PC-3 (cell line): ENCODE measurements at regions not wholly inside any gene's neighbourhood (a gene's known extent, or its start where the extent isn't known, plus 50 kb on each side); places are given as distances from the start of the nearest gene placed in this dataset.

ENCODE experiments used
- ATAC-seq: fragments of 200-7000 bp; cut with Tn5 transposase; 2 replicates; pipeline ENCODE4 v1.9.1; 2020; ENCODE audit warnings: mild to moderate bottlenecking, moderate library complexity
- BruUV-seq: library from RNA; stranded (reverse); fragments of 400-500 nt; replicated peaks from 2 replicates; lab custom pipeline; 2021; lab: Mats Ljungman, UMichigan
- CTCF ChIA-PET: fragments of 300-600 bp; sonication (Branson Sonifier 250); formaldehyde crosslinking; loops from one replicate; lab custom pipeline; 2022; ENCODE audit warnings: antibody characterized with exemption; lab: Charles Lee
- POLR2A ChIA-PET: fragments of 300-600 bp; sonication (Branson Sonifier 250); formaldehyde crosslinking; loops from one replicate; lab custom pipeline; 2022; ENCODE audit warnings: antibody characterized with exemption; ENCODE audit not compliant: unreplicated experiment; lab: Charles Lee
- DNase-seq: peaks from one replicate; pipeline ENCODE4 v3.0.0-alpha.2; 2015
- H2AFZ ChIP-seq: fragments of 300-600 bp; sonication (generic); 2 replicates; pipeline ENCODE4 v1.6.0; 2016; ENCODE audit warnings: antibody characterized with exemption, low read length
- H3F3A ChIP-seq: fragments of 300-600 bp; sonication (generic); one replicate; pipeline ENCODE4 v1.6.0; 2017; ENCODE audit warnings: antibody characterized with exemption, low read length, control low read depth, mild to moderate bottlenecking; ENCODE audit not compliant: unreplicated experiment
- H3K27ac ChIP-seq: fragments of 300-600 bp; sonication (generic); 2 replicates; pipeline ENCODE4 v1.5.1; 2016; ENCODE audit warnings: mild to moderate bottlenecking, low read length
- H3K27me3 ChIP-seq: fragments of 300-600 bp; sonication (generic); 2 replicates; pipeline ENCODE4 v1.6.1; 2016; ENCODE audit warnings: low read length, mixed read lengths
- H3K36me3 ChIP-seq: fragments of 300-600 bp; sonication (generic); 2 replicates; pipeline ENCODE4 v1.6.1; 2016; ENCODE audit warnings: low read depth, mixed run types, low read length, mixed read lengths
- H3K4me1 ChIP-seq: fragments of 300-600 bp; sonication (generic); 2 replicates; pipeline ENCODE4 v1.5.1; 2016; ENCODE audit warnings: low read length; ENCODE audit not compliant: insufficient read depth
- H3K4me2 ChIP-seq: fragments of 300-600 bp; sonication (generic); 2 replicates; pipeline ENCODE4 v1.6.0; 2016; ENCODE audit warnings: low read length
- H3K4me3 ChIP-seq: fragments of 300-600 bp; sonication (generic); 2 replicates; pipeline ENCODE4 v1.5.1; 2016; ENCODE audit warnings: mild to moderate bottlenecking, low read length, mixed read lengths
- H3K79me2 ChIP-seq: fragments of 300-600 bp; sonication (generic); 2 replicates; pipeline ENCODE4 v1.6.1; 2017; ENCODE audit warnings: low read length, mixed read lengths
- H3K9ac ChIP-seq: fragments of 300-600 bp; sonication (generic); 2 replicates; pipeline ENCODE4 v1.6.0; 2016; ENCODE audit warnings: mild to moderate bottlenecking, low read length
- H3K9me2 ChIP-seq: fragments of 300-600 bp; sonication (generic); replicated peaks from 2 replicates; pipeline ENCODE4 v1.6.1; 2016; ENCODE audit warnings: mixed run types, low read length, mixed read lengths
- H3K9me3 ChIP-seq: fragments of 300-600 bp; sonication (generic); 2 replicates; pipeline ENCODE4 v1.6.1; 2016; ENCODE audit warnings: low read length, mixed read lengths
- H4K20me1 ChIP-seq: fragments of 300-600 bp; sonication (generic); 2 replicates; pipeline ENCODE4 v1.6.1; 2016; ENCODE audit warnings: low read length, mixed read lengths
- EZH2 ChIP-seq: fragments of 300-600 bp; sonication (generic); IDR thresholded peaks from one replicate; pipeline ENCODE4 v1.6.1; 2017; ENCODE audit warnings: antibody characterized with exemption, mild to moderate bottlenecking, low read length; ENCODE audit not compliant: unreplicated experiment
- EZH2phosphoT487 ChIP-seq: fragments of 300-600 bp; sonication (generic); IDR thresholded peaks from 2 replicates; pipeline ENCODE4 v1.6.1; 2018; ENCODE audit warnings: mild to moderate bottlenecking, antibody characterized with exemption, low read length, borderline replicate concordance
- intact Hi-C: fragments of 100-400 bp; cut with micrococcal nuclease; formaldehyde crosslinking; loops from 2 replicates; pipeline ENCODE4 v1.9.0; 2023
- TF ChIP-seq, protein P1 (sequence below): fragments of 300-600 bp; sonication (generic); conservative IDR thresholded peaks from 2 replicates; pipeline ENCODE4 v1.5.1; 2017; ENCODE audit warnings: antibody characterized with exemption, low read depth, mild to moderate bottlenecking, low read length

DNA sequence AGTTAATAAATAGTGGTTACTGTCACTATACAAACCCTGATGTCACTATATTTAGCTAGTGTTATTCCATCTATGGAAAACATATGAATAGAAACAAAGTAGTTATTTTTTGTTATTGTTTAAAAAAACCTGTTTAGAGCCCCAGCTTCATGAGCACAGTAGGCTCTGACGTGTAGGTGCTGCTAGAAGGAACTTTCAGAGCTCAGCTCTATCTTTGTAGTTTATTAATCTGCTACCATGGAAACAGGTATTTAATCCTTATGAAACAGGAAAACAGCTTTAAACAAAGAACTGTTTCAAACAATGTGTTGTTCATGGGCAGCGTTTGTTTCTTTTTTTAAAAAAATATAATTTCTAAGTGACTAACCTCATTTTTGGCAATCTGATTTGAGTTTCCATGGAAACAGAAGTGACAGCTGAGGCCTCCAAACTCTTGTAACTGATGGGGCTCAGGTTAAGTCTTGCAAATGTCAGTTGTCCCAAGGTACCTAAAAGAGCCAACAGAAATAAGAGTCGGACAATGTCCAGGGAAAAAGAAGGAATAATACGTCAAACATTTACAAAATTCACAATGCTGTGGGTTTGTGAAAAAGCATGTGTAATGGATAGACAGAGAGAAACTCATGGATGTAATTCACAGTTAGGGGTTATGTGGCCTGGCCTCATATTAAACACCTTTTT lies 162.0 kb upstream of the C21orf91 start:
- TF ChIP-seq EZH2phosphoT487 = no peak
- TF ChIP-seq, protein P1, sequence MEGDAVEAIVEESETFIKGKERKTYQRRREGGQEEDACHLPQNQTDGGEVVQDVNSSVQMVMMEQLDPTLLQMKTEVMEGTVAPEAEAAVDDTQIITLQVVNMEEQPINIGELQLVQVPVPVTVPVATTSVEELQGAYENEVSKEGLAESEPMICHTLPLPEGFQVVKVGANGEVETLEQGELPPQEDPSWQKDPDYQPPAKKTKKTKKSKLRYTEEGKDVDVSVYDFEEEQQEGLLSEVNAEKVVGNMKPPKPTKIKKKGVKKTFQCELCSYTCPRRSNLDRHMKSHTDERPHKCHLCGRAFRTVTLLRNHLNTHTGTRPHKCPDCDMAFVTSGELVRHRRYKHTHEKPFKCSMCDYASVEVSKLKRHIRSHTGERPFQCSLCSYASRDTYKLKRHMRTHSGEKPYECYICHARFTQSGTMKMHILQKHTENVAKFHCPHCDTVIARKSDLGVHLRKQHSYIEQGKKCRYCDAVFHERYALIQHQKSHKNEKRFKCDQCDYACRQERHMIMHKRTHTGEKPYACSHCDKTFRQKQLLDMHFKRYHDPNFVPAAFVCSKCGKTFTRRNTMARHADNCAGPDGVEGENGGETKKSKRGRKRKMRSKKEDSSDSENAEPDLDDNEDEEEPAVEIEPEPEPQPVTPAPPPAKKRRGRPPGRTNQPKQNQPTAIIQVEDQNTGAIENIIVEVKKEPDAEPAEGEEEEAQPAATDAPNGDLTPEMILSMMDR = no peak
- TF ChIP-seq EZH2 = no peak
- H3K27ac ChIP-seq = no peak overlapping the region
- H4K20me1 ChIP-seq = no peaks in the 10 kb centered on the region
- H3K9me2 ChIP-seq = no peaks in the 10 kb centered on the region
- DNase-seq (no peak), ATAC-seq (no peak)
- POLR2A ChIA-PET = no interaction called here
- BruUV-seq = no TSS peak
- no peak overlapping the region for H2AFZ ChIP-seq
- intact Hi-C loops = no loop called here
- no peaks in the 10 kb centered on the region for H3K79me2 ChIP-seq
- H3F3A ChIP-seq = no peaks in the 10 kb centered on the region
- no peaks in the 10 kb centered on the region for H3K9me3 ChIP-seq
- H3K4me1 ChIP-seq = no peaks in the 10 kb centered on the region
- no peak overlapping the region for H3K9ac ChIP-seq
- no peak overlapping the region for H3K4me3 ChIP-seq
- no peaks in the 10 kb centered on the region for H3K36me3 ChIP-seq
- CTCF ChIA-PET = no interaction called here
- no peak overlapping the region for H3K4me2 ChIP-seq
- H3K27me3 ChIP-seq = no peaks in the 10 kb centered on the region

- Histone ChIP-seq H3K4me2 (no peak overlapping the region), H3K79me2 (no peaks in the 10 kb centered on the region), H3K4me1 (no peaks in the 10 kb centered on the region), H3K36me3 (no peaks in the 10 kb centered on the region), H3K9me3 (no peaks in the 10 kb centered on the region), H3K4me3 (no peak overlapping the region), H3K9me2 (no peaks in the 10 kb centered on the region), H2AFZ (no peak overlapping the region), H3K9ac (no peak overlapping the region), H4K20me1 (no peaks in the 10 kb centered on the region), H3K27ac (no peak overlapping the region), H3K27me3 (no peaks in the 10 kb centered on the region), H3F3A (no peaks in the 10 kb centered on the region)
- ChIA-PET CTCF (no interaction called here), POLR2A (no interaction called here)
- no peak for TF ChIP-seq EZH2phosphoT487
- no peak for TF ChIP-seq EZH2
- TF ChIP-seq, protein P1 = no peak
- DNase-seq (no peak), ATAC-seq (no peak)
- intact Hi-C loops = no loop called here
- BruUV-seq = no TSS peak
Observed at GRCh38 chr21:17979763-17980162, 160.6 kb upstream of the C21orf91 start.

DNA sequence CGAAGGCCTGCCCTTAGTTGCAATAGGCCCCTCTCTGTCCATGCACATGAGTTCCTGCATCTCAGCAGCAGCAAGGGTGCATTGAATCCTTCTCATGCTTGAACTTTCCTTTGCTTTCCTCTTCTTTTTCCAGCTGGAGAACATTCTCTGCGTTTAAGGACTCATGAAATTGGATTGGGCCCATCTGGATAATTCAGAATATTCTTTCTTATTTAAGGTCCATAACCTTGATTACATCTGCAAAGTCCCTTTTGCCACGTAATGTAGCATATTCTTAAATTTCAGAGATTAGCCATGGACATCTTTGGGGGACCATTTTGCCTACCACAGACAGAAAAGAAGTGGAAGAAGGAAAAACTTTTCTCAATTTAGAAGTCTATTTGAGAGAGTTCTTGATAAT lies 159.7 kb upstream of the C21orf91 start:
- Histone ChIP-seq H3K4me3 (no peak overlapping the region), H3K9me3 (no peaks in the 10 kb centered on the region), H3K4me1 (no peaks in the 10 kb centered on the region), H3K36me3 (no peaks in the 10 kb centered on the region), H3K79me2 (no peaks in the 10 kb centered on the region), H4K20me1 (no peaks in the 10 kb centered on the region), H3K9me2 (no peaks in the 10 kb centered on the region), H3K4me2 (no peak overlapping the region), H2AFZ (no peak overlapping the region), H3K27ac (no peak overlapping the region), H3K27me3 (no peaks in the 10 kb centered on the region), H3F3A (no peaks in the 10 kb centered on the region), H3K9ac (no peak overlapping the region)
- TF ChIP-seq EZH2 (no peak), EZH2phosphoT487 (no peak)
- TF ChIP-seq, protein P1 = no peak
- ChIA-PET CTCF (no interaction called here), POLR2A (no interaction called here)
- intact Hi-C loops = no loop called here
- ATAC-seq = no peak
- no TSS peak for BruUV-seq
- DNase-seq = no peak
